SK-MEL-5 (cell line): ENCODE measurements at regions not wholly inside any gene's neighbourhood (a gene's known extent, or its start where the extent isn't known, plus 50 kb on each side); places are given as distances from the start of the nearest gene placed in this dataset.
"Not testable (repeated sequence)": the region's sequence is repeated elsewhere in the genome, so short reads cannot be mapped to it uniquely, and the experiment has no call there.

Source experiments
- DNase-seq: peaks from one replicate; pipeline ENCODE4 v3.0.0-alpha.2; 2016; ENCODE audit warnings: low read depth, low spot score
- in situ Hi-C: cut with HindIII; loops from 2 replicates; pipeline ENCODE4 v1.10.0; 2016; ENCODE audit warnings: low sequenced_read_pairs, high pct_unique_total_duplicates, low pct_unique_long_range_greater_than_20kb

DNA sequence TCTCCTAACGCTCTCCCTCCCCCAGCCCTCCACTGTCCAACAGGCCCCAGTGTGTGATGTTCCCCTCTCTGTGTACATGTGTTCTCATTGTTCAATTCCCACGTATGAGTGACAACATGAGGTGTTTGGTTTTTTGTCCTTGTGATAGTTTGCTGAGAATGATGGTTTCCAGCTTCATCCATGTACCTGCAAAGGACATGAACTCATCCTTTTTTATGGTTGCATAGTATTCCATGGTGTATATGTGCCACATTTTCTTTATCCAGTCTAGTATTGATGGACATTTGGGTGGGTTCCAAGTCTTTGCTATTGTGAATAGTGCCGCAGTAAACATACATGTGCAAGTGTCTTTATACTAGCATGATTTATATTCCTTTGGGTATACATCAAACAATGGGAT, 347.4 kb downstream of the MAGEE1 start:
- in situ Hi-C loops, DNase-seq: not testable (repeated sequence)

DNA sequence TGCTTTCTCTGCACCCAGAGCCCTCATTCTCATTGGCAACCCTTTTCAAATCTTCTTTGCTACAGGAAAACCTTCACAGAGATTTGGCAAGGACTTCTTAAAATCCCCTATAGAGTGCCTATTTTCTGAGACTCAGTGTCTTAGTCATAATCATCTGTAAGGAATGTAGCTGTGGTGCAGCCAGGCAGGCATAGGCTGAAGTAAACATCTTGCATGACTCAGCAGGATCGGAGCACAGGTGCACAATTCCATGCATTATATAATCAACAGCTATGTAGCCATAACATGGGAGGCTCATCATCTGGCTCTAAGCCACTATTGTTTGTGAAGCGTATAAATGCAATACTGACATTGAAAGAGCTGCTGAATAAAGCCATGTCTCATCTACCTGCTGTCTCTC, 368.8 kb downstream of the MAGEE1 start:
- in situ Hi-C loops, result no loop called here
- no peak for DNase-seq

DNA sequence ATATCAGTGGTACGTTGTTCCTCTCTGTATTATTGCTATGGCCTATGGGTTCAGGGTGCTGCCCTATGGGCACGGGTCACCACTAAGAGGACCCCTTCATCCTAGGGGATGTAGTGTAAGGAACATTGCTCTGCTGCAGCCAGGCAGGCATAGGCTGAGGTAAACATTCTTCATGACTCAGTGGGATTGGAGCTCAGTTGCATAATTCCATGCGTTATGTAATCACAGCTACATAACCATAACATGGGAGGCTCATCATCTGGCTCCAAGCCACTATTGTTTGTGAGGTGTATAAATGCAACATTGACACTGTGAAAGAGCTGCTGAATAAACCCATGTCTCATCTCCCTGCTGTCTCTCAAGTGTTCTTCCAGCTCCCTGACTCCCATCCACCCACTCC, 375.2 kb downstream of the MAGEE1 start:
- no peak for DNase-seq
- in situ Hi-C loops, result no loop called here

DNA sequence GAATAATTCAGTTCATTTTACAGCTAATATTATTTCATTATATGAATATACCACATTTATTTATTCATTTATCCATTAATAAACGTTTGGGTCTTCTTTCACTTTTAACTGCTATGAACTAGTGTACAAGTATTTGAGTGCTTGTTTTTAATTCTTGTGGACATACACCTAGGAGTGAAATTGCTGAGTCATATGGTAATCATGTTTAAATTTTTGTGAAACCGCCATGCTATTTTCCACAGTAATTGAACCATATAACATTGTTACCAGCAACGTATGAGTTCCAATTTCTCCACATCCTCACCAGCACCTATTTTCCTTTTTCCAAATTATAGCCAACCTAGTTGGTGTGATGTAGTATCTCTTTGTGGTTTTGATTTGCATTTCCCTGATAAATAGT, 388.2 kb downstream of the MAGEE1 start:
- DNase-seq, result no peak
- in situ Hi-C loops, result no loop called here

DNA sequence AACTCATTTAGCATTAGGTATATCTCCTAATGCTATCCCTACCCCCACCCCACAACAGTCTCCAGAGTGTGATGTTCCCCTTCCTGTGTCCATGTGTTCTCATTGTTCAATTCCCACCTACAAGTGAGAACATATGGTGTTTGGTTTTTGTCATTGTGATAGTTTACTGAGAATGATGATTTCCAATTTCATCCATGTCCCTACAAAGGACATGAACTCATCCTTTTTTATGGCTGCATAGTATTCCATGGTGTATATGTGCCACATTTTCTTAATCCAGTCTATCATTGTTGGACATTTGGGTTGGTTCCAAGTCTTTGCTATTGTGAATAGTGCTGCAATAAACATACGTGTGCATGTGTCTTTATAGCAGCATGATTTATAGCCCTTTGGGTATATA, 389.8 kb downstream of the MAGEE1 start:
- DNase-seq, in situ Hi-C loops: not testable (repeated sequence)

DNA sequence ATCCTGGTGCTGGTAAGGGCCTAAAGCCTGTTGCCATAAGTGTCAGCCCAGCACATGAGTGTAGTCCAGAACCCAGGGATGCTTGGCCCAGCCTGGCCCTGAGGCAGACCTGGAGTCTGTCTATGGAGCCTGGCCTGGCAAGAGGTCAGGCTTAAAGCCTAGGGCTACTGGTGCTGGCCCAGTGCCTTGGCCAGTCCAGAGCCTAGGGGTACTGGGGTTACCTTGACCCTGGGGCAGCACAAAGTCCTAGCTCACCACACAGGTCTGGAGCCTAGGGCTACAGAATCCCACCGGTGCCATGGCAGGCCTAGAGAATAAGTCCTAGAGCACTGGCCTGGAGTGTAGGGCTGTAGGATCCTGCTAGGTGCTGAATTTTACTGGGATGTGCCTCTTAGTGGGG, 393.8 kb downstream of the MAGEE1 start:
- in situ Hi-C loops, result no loop called here
- DNase-seq, result no peak

DNA sequence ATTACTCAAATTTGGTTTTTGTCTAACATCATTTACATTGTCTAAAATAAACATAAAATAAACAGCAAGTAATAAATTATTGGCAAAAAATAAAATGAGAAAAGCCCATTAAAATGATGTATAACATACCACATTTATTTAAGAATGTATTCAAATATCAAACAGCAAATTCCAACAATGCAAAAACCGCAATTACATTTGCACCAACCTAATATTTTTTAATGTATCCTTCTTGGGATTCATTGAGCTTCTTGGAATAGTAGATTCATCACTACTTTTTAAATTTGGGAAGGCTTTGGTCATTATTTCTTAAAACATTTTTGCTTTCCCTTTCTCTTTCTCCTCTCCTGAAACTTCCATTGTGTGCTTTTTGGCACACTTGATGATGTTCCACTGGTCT, 400.2 kb downstream of the MAGEE1 start:
- DNase-seq, result no peak
- in situ Hi-C loops, result no loop called here

DNA sequence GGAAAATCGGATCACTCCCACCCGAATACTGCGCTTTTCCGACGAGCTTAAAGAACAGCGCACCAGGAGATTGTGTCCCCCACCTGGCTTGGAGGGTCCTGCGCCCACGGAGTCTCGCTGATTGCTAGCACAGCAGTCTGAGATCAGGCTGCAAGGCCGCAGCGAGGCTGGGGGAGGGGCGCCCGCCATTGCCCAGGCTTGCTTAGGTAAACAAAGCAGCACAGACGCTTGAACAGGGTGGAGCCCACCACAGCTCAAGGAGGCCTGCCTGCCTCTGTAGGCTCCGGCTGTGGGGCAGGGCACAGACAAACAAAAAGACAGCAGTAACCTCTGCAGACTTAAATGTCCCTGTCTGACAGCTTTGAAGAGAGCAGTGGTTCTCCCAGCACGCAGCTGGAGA, 413.4 kb downstream of the MAGEE1 start:
- in situ Hi-C loops, DNase-seq: not testable (repeated sequence)

DNA sequence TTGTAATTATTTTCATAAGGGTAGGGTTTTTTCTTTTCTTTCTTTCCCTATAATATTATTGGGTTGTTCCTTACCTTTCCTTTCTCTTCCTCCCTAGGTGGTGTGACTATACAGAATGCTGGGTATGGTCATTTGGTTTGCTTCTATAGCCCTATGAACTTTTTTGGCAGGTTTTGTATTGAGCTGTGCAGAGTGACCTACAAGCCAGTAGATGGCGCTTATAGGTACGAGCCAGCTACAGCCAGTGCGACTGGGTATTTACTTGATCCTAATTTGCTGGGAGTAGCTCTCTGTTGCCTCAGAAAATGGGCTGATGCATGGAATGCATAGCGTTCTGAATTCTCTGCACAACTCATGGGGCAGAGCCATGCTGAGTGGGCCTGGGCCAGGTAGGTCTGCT, 423.3 kb downstream of the MAGEE1 start:
- in situ Hi-C loops, result no loop called here
- DNase-seq, result peak; percentile 4

DNA sequence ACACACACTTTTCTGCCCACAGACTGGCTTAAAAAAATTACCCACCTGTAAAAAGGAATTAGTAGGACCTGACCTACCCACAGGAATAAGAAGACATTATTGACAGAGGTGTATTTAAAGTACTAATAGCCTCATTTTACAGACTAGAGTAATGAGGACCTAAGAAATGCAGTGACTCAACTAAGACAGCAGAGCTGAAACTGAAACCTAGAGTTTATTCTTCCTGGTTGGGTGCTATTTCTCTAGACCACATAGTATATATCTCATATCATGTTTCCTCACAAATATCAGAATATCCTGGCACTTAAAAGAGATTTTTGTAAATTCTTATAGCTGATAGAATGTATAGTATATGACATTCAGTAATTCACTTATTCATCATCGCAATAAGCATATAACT, 435.0 kb downstream of the MAGEE1 start:
- DNase-seq, result no peak
- in situ Hi-C loops, result no loop called here

DNA sequence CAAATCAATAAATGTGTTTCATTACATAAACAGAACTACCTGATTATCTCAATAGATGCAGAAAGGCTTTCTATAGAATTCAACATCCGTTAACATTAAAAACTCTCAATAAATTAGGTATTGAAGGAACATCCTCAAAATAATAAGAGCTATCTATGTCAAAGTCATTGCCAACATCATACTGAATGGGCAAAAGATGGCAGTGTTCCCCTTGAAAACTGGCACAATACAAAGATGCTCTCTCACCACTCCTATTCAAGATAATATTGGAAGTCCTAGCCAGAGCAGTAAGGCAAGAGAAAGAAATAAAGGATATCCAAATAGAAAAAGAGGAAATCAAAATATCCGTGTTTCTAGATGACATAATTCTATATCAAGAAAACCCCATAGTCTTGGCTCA, 466.4 kb downstream of the MAGEE1 start:
- no peak for DNase-seq
- in situ Hi-C loops, result no loop called here

DNA sequence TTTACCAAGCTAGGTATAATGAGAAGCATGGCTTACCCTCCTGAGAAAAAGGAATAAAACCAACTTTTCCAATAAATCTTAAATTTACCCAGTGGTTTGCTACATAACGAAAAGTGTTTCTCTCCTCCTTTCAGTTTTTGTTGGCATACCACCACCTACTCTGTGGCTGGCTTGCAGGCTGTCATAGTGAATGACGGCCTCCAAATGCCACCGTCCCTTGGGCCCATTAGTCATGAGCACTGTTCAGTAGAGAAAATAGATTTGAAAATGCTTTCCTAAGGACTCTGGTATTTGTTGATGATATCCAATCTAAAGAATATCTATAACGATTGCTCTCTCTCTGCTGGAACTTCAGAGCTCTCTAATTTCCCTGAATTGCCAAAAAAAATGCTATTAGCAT, 488.3 kb downstream of the MAGEE1 start:
- in situ Hi-C loops, result no loop called here
- DNase-seq, result no peak

DNA sequence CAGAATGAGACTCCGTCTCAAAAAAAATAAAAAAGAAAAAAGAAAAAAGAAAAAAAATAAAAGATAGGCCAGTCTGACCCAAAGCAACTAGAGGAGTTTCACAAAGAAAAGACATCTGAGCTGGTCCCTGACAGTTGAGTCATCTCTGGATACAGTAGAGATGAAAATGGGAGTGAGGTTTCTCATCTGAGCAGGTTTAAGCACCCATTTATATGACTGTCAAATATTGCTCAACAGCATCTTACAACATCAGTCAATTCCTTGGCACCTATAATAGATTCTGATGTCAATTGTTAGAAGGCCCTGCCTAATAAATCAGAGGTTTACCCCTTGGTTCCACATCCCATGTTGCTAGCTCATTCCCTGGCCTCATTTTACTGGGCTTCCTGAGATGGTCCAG, 490.5 kb downstream of the MAGEE1 start:
- no peak for DNase-seq
- in situ Hi-C loops, result no loop called here

DNA sequence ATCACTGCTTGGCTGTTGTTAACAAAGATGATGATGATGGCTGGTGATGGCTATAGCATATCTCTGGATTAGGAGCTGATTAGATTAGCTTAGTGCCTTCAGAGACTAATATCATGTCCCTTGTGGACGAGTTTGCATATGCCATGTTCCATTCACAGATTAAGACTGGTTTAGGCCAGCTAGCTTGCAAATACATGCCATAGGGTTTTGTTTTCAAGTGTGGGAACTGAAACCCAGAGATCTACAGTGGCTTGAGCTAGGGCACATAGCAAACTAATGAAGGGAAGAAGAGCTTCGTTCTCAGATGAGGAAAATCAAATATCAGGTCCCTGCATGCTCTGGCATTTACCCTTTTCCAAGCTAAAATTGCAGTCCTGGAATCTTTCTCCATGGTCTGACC, 492.3 kb downstream of the MAGEE1 start:
- no peak for DNase-seq
- in situ Hi-C loops, result no loop called here

DNA sequence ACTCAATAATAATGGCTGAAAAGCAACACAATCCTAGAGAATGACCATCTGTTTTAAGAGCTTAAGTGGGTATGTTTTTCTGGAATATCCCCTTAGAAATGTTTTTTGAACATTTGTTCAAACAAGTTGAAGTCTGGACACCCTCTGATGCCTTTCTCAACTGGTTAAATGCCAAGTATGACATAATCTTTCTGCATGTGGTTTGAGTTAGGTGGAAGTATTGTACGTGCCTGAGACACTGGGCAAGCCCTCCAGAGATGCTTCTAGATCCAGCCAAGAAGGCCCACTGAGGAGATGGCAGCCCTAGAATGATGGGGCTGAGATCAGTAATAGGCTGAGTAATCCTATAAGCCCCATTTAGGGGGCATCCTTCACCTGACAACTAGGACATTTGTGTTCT, 493.1 kb downstream of the MAGEE1 start:
- in situ Hi-C loops, result no loop called here
- DNase-seq, result no peak

DNA sequence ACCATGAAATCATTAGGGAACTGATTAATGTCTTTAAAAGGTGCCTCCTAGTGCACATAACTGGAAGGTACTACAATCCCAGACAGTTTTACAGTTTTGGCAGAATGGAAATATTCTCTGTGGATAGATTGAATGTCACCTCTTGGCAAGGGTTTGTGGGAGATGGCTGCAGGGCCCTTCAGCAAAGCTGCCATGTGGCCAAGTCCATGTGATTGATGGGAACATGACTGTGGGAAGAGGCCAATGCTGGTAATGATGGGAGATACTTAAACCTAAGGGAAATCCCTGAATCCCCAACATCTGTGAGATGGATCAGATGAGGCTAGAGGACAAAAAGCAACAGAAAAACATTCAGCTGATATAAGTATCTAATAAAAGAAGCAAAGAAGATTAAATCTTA, 493.7 kb downstream of the MAGEE1 start:
- no peak for DNase-seq
- in situ Hi-C loops, result no loop called here

DNA sequence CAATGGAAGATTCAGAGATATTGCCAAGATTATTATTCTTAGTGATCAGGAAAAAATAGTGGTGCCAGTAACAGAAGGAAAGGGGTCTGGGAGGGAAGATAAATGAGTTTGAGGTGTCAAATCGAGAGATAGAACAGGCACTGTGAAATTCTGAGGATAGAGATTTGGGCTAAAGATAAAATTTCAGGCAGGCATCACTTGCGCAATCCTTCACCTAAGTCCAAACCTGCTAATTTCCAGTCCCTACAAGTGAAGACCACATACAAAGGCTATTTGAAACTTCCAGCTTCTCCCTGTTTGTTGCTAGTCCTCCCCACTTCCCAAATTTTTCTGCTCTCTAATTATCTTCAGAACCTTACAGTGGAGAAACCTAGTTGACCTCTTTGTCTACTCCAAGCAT, 494.6 kb downstream of the MAGEE1 start:
- DNase-seq, result no peak
- in situ Hi-C loops, result no loop called here

DNA sequence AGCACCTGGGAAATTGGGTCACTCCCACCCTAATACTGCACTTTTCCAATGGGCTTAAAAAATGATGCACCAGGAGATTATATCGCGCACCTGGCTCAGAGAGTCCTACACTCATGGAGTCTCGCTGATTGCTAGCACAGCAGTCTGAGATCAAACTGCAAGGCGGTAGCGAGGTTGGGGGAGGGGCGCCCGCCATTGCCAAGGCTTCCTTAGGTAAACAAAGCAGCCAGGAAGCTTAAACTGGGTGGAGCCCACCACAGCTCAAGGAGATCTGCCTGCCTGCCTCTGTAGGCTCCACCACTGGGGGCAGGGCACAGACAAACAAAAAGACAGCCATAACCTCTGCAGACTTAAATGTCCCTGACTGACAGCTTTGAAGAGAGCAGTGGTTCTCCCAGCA, 497.1 kb downstream of the MAGEE1 start:
- in situ Hi-C loops, DNase-seq: not testable (repeated sequence)

DNA sequence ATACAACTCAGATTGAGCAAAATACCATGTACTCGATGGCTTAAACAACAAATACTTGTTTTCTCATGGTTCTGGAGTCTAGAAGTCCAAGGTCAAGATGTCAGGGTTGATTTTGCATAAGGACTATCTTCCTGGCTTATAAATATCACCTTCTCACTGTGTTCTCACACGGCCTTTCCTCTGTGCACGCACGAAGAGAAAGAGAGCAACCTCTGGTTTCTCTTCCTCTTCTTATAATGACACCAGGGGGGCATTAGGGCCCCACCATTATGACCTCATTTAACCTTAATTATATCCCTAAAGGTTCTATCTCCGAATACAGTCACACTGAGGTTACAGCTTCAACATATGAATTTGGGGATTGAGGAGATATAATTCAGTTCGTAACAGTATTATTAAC, 504.0 kb downstream of the MAGEE1 start:
- no peak for DNase-seq
- in situ Hi-C loops, result no loop called here

DNA sequence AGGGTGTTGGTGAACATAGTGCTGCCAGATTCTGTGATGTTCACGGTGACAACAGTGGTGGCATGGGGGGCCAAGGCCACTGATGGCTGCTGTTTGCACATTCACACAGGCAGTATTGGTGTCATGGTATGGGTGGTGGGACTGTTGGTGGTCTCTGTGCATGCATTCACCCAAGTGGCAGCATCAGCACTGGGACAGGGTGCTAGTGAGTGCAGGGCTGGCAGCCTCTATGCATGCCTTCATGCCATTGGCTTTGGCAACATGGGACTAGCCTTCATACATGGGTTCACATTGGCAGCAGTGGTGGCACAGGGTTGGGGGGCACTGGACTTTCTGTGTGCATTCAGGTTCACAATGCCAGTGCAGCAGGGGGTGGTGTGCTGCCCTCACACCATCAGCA, 489.7 kb upstream of the FGF16 start:
- in situ Hi-C loops, result no loop called here
- DNase-seq, result no peak
